K562 (cell line): ENCODE measurements at regions not wholly inside any gene's neighbourhood (a gene's known extent, or its start where the extent isn't known, plus 50 kb on each side); places are given as distances from the start of the nearest gene placed in this dataset.

ENCODE experiments used
- HDGF ChIP-seq: fragments of 450-650 bp; IDR thresholded peaks from 2 replicates; pipeline ENCODE4 v1.6.1; 2016
- NR2C1 ChIP-seq, 2 experiments: fragments of 450-650 bp; IDR thresholded peaks; 2 replicates each; pipeline ENCODE4 v1.6.1; 2017; ENCODE audit warnings: mild to moderate bottlenecking in 2 of 2, antibody characterized with exemption in 1 of 2, inconsistent platforms in 1 of 2, missing compliant biosample characterization in 1 of 2, missing genetic modification characterization in 1 of 2
- PHF20 ChIP-seq: fragments of 450-650 bp; IDR thresholded peaks from 2 replicates; pipeline ENCODE4 v1.6.1; 2018; ENCODE audit not compliant: partially characterized antibody
- TBP ChIP-seq: optimal IDR thresholded peaks from 2 replicates; pipeline ENCODE3; 2011; ENCODE audit warnings: low read depth, low read length, improper control_type of control experiment
- TFAM ChIP-seq: fragments of 250-450 bp; sonication (Bioruptor Pico); conservative IDR thresholded peaks from 2 replicates; pipeline ENCODE4 v1.5.0; 2021; ENCODE audit warnings: mild to moderate bottlenecking, moderate library complexity
- TGIF2 ChIP-seq: sonication (generic); formaldehyde crosslinking; IDR thresholded peaks from 2 replicates; pipeline ENCODE4 v1.8.1; 2022; ENCODE audit warnings: mild to moderate bottlenecking, missing genetic modification reagents, moderate library complexity
- TF ChIP-seq, protein P1 (sequence below), 2 experiments: fragments of 450-650 bp in 1 of 2; sonication (generic) in 1 of 2; formaldehyde crosslinking in 1 of 2; IDR thresholded peaks; 2 replicates each; pipeline versions ENCODE4 v1.7.1 to v1.9.0; 2016 to 2022; ENCODE audit warnings: inconsistent platforms in 1 of 2, mild to moderate bottlenecking in 1 of 2, missing genetic modification reagents in 1 of 2
- TF ChIP-seq, protein P2 (sequence below): fragments of 250-450 bp; sonication (Bioruptor Pico); IDR thresholded peaks from 2 replicates; pipeline ENCODE4 v1.8.0; 2021; ENCODE audit warnings: mild to moderate bottlenecking, moderate library complexity

DNA sequence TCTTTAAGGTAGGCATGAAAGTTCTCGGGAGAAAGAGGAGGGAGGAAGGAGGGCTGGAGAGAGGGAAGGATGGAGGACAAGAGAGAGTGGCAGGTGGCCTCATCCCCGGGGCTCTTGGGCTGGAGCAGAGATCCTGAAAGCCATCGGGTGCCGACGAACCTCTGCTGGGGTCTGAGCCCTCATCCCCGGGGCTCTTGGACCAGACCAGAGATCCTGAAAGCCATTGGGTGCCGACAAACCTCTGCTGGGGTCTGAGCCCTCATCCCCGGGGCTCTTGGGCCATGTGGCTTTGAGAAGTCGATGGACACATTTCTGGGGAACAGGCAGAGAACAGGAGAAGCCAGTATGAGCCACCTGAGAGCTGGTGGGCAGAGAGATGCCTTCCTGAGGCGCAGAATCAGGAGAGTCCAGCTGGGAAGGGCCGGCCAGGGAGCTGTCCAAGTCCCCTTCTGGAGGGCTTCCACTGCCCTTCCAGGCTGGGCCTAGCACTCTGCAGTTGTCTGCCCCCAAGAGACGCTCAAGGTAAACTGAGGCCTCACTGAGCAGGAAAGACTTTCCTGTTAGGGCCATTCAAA, 1398.1 kb downstream of the BRD1 start (continued):
- TF ChIP-seq, protein P1, sequence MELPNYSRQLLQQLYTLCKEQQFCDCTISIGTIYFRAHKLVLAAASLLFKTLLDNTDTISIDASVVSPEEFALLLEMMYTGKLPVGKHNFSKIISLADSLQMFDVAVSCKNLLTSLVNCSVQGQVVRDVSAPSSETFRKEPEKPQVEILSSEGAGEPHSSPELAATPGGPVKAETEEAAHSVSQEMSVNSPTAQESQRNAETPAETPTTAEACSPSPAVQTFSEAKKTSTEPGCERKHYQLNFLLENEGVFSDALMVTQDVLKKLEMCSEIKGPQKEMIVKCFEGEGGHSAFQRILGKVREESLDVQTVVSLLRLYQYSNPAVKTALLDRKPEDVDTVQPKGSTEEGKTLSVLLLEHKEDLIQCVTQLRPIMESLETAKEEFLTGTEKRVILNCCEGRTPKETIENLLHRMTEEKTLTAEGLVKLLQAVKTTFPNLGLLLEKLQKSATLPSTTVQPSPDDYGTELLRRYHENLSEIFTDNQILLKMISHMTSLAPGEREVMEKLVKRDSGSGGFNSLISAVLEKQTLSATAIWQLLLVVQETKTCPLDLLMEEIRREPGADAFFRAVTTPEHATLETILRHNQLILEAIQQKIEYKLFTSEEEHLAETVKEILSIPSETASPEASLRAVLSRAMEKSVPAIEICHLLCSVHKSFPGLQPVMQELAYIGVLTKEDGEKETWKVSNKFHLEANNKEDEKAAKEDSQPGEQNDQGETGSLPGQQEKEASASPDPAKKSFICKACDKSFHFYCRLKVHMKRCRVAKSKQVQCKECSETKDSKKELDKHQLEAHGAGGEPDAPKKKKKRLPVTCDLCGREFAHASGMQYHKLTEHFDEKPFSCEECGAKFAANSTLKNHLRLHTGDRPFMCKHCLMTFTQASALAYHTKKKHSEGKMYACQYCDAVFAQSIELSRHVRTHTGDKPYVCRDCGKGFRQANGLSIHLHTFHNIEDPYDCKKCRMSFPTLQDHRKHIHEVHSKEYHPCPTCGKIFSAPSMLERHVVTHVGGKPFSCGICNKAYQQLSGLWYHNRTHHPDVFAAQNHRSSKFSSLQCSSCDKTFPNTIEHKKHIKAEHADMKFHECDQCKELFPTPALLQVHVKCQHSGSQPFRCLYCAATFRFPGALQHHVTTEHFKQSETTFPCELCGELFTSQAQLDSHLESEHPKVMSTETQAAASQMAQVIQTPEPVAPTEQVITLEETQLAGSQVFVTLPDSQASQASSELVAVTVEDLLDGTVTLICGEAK (IDR thresholded peaks at IDR 0.05) = no peak
- TF ChIP-seq, protein P1 (CRISPR knock-in tag; IDR thresholded peaks at IDR 0.05) = no peak
- TF ChIP-seq HDGF (no peak), TFAM (CRISPR knock-in tag) (no peak), NR2C1 (IDR thresholded peaks at IDR 0.05) (no peak), NR2C1 (tag; IDR thresholded peaks at IDR 0.05) (no peak), TBP (no peak), TGIF2 (CRISPR knock-in tag) (no peak), PHF20 (no peak)
- TF ChIP-seq, protein P2, sequence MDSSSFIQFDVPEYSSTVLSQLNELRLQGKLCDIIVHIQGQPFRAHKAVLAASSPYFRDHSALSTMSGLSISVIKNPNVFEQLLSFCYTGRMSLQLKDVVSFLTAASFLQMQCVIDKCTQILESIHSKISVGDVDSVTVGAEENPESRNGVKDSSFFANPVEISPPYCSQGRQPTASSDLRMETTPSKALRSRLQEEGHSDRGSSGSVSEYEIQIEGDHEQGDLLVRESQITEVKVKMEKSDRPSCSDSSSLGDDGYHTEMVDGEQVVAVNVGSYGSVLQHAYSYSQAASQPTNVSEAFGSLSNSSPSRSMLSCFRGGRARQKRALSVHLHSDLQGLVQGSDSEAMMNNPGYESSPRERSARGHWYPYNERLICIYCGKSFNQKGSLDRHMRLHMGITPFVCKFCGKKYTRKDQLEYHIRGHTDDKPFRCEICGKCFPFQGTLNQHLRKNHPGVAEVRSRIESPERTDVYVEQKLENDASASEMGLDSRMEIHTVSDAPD (CRISPR knock-in tag) = no peak
